ENCODE measurements at regions not wholly inside any gene's neighbourhood (a gene's known extent, or its start where the extent isn't known, plus 50 kb on each side); places are given as distances from the start of the nearest gene placed in this dataset.
"Not testable (repeated sequence)": the region's sequence is repeated elsewhere in the genome, so short reads cannot be mapped to it uniquely, and the experiment has no call there.

GRCh38 chr21:14058566-14058965 is 152.2 kb downstream of the LIPI start:
- DNase-seq (ENCODE audit: low read depth in 2 of 2, low spot score in 1 of 2): no peak

GRCh38 chr21:14057841-14058481 is 152.8 kb downstream of the LIPI start:
- DNase-seq (ENCODE audit: low read depth in 2 of 2, low spot score in 1 of 2): not testable (repeated sequence)

GRCh38 chr21:14057313-14057712 is 153.4 kb downstream of the LIPI start:
- no peak for DNase-seq (ENCODE audit: low read depth in 2 of 2, low spot score in 1 of 2)

- DNase-seq (ENCODE audit: low read depth in 2 of 2, low spot score in 1 of 2): no peak
Measured at GRCh38 chr21:14056771-14057191, 154.0 kb downstream of the LIPI start.

- DNase-seq (ENCODE audit: low read depth in 2 of 2, low spot score in 1 of 2): not testable (repeated sequence)
Measured at GRCh38 chr21:14055746-14056515, 154.8 kb downstream of the LIPI start.

- no peak for DNase-seq (ENCODE audit: low read depth in 2 of 2, low spot score in 1 of 2)
Measured at GRCh38 chr21:14054682-14055081, 156.1 kb downstream of the LIPI start.

GRCh38 chr21:14050121-14050520 is 160.6 kb downstream of the LIPI start:
- DNase-seq (ENCODE audit: low read depth in 2 of 2, low spot score in 1 of 2): no peak

GRCh38 chr21:14046401-14046800 is 164.4 kb downstream of the LIPI start:
- DNase-seq (ENCODE audit: low read depth in 2 of 2, low spot score in 1 of 2): no peak

GRCh38 chr21:14040386-14040785 is 170.4 kb downstream of the LIPI start:
- DNase-seq (ENCODE audit: low read depth in 2 of 2, low spot score in 1 of 2): no peak

GRCh38 chr21:14028619-14029018 is 182.1 kb downstream of the LIPI start:
- not testable (repeated sequence) for DNase-seq (ENCODE audit: low read depth in 2 of 2, low spot score in 1 of 2)

GRCh38 chr21:14027235-14027869 is 183.4 kb downstream of the LIPI start:
- DNase-seq (ENCODE audit: low read depth in 2 of 2, low spot score in 1 of 2): peak; percentile 40 to 63

GRCh38 chr21:14020108-14020507 is 190.6 kb downstream of the LIPI start:
- not testable (repeated sequence) for DNase-seq (ENCODE audit: low read depth in 2 of 2, low spot score in 1 of 2)

GRCh38 chr21:14015841-14016240 is 194.9 kb downstream of the LIPI start:
- not testable (repeated sequence) for DNase-seq (ENCODE audit: low read depth in 2 of 2, low spot score in 1 of 2)

GRCh38 chr21:14013623-14014498 is 196.9 kb downstream of the LIPI start:
- not testable (repeated sequence) for DNase-seq (ENCODE audit: low read depth in 2 of 2, low spot score in 1 of 2)

GRCh38 chr21:14013056-14013603 is 197.6 kb downstream of the LIPI start:
- DNase-seq (ENCODE audit: low read depth in 2 of 2, low spot score in 1 of 2): no peak

GRCh38 chr21:14012409-14012808 is 198.3 kb downstream of the LIPI start:
- DNase-seq (ENCODE audit: low read depth in 2 of 2, low spot score in 1 of 2): no peak

GRCh38 chr21:14011751-14012150 is 199.0 kb downstream of the LIPI start:
- not testable (repeated sequence) for DNase-seq (ENCODE audit: low read depth in 2 of 2, low spot score in 1 of 2)

GRCh38 chr21:14011149-14011548 is 199.6 kb downstream of the LIPI start:
- DNase-seq (ENCODE audit: low read depth in 2 of 2, low spot score in 1 of 2): not testable (repeated sequence)

GRCh38 chr21:14010729-14011128 is 200.0 kb downstream of the LIPI start:
- no peak for DNase-seq (ENCODE audit: low read depth in 2 of 2, low spot score in 1 of 2)

- not testable (repeated sequence) for DNase-seq (ENCODE audit: low read depth in 2 of 2, low spot score in 1 of 2)
Measured at GRCh38 chr21:14009990-14010389, 200.8 kb downstream of the LIPI start.

Measured in stimulated activated CD8-positive, alpha-beta memory T cell treated with anti-CD3 and anti-CD28 coated beads, Interleukin-4, amount 100 ng/mL, for 1 hour (primary cell).